ENCODE measurements at regions not wholly inside any gene's neighbourhood (a gene's known extent, or its start where the extent isn't known, plus 50 kb on each side); places are given as distances from the start of the nearest gene placed in this dataset.

DNA sequence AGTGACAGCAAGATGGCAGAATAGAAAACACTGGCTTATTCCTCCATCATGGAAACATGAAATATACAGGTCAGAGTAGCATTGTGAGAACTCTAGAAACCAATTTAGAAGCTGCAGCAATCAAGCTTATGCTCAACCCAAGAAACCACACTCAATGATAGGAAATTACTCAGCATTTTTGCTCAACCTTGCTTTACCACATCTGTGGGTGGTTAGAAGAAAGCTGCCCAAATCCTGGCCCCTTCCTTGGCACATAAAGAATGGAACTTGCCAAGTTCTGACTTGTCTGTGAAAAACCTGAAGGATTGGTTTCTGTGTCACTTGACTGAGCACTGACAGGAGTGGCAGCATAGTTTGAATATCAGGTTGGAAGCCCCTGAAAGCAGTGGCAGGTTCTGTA lies 108.0 kb upstream of the MOCS1 start:
- intact Hi-C loops (cut with DNase I; ENCODE audit: low total_unique reads), result no loop called here
- no peak for TF ChIP-seq POLR2A (IDR thresholded peaks at IDR 0.05)
- no peak for TF ChIP-seq CTCF (IDR thresholded peaks at IDR 0.05)
- H3K4me3 ChIP-seq (ENCODE audit: low read depth, poor library complexity, severe bottlenecking), result no peak overlapping the region
- no peak for DNase-seq (ENCODE audit: low spot score in 2 of 2)

DNA sequence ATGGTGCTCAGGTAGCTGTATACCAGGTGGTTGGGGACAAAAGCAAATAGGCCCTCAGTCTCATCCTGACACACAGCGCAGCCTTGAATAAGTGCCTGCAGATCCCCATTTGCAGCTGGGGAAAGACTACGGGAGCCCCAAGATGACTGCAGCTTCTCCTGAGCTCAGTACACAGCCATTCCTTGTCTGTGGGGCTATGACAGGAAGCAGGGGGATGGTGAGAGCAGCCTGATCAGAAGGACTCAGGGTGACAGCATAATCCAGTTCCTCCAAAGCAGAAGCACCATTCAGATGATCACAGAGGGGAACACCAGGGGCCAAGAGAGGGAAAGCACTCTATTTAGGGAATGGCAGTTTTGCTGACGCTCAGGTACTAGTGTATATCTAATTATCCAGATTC lies 104.8 kb upstream of the MOCS1 start:
- intact Hi-C loops (cut with DNase I; ENCODE audit: low total_unique reads), result no loop called here
- 81 to 85% methylated on average over 3 of the region's 3 CpGs for WGBS, 2 donors
- TF ChIP-seq CTCF (IDR thresholded peaks at IDR 0.05) (no peak), POLR2A (IDR thresholded peaks at IDR 0.05) (no peak)
- DNase-seq (ENCODE audit: low spot score in 2 of 2), result no peak
- no peak overlapping the region for H3K4me3 ChIP-seq (ENCODE audit: low read depth, poor library complexity, severe bottlenecking)

- TF ChIP-seq CTCF (IDR thresholded peaks at IDR 0.05) (no peak), POLR2A (IDR thresholded peaks at IDR 0.05) (no peak)
- H3K4me3 ChIP-seq (ENCODE audit: low read depth, poor library complexity, severe bottlenecking), result no peak overlapping the region
- intact Hi-C loops (cut with DNase I; ENCODE audit: low total_unique reads), result no loop called here
- no peak for DNase-seq (ENCODE audit: low spot score in 2 of 2)
Observed at GRCh38 chr6:40038626-40039025, 104.4 kb upstream of the MOCS1 start.

- TF ChIP-seq CTCF (IDR thresholded peaks at IDR 0.05) (no peak), POLR2A (IDR thresholded peaks at IDR 0.05) (no peak)
- intact Hi-C loops (cut with DNase I; ENCODE audit: low total_unique reads), result no loop called here
- no peak for DNase-seq (ENCODE audit: low spot score in 2 of 2)
- no peak overlapping the region for H3K4me3 ChIP-seq (ENCODE audit: low read depth, poor library complexity, severe bottlenecking)
Observed at GRCh38 chr6:40037271-40037670, 103.0 kb upstream of the MOCS1 start.

DNA sequence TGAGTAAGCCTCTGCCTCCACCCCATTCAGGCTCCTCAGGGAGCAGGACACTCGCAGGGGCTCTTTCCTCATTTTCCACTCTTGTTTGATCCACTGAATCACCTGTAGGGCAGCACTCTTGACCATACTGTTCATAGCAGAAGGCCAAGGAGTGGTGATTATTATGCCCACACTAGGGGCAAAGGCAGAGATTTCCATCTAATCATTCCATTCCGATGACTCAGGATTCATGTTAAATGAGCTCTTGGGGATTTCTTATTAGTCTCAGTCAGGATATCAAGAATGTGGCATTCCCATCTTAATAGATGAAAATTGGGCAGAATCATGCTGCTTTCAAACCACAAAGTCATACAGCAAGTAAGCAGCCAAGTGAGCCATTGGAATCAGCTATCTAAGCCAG lies 101.9 kb upstream of the MOCS1 start:
- 79 to 83% methylated on average over 2 of the region's 2 CpGs for WGBS, 2 donors
- DNase-seq (ENCODE audit: low spot score in 2 of 2), result no peak
- no peak overlapping the region for H3K4me3 ChIP-seq (ENCODE audit: low read depth, poor library complexity, severe bottlenecking)
- intact Hi-C loops (cut with DNase I; ENCODE audit: low total_unique reads), result no loop called here
- TF ChIP-seq POLR2A (IDR thresholded peaks at IDR 0.05) (no peak), CTCF (IDR thresholded peaks at IDR 0.05) (no peak)

DNA sequence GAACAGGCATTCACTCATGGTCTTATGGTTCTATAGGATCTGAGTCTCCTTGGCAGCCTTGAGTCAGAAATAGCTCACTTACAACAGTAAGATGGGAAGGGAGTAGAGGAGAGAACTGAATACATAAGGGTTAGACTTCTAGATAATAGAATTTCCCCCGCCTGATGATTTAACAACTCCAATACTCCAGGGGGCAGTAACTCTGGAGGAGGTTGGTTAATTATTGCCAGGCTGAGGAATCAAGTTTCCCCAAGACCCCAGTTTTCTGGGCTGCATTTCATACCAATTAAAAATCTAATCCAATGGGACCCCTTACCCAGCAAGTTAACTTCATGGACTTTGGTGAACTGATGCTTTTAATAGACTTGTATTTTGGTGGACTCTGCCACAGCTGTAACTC lies 94.2 kb upstream of the MOCS1 start:
- whole genome bisulfite sequencing, 2 donors, result 89 to 92% methylated on average over 1 of the region's 1 CpG
- H3K4me3 ChIP-seq (ENCODE audit: low read depth, poor library complexity, severe bottlenecking), result no peak overlapping the region
- DNase-seq (ENCODE audit: low spot score in 2 of 2), result no peak
- intact Hi-C loops (cut with DNase I; ENCODE audit: low total_unique reads), result no loop called here
- TF ChIP-seq CTCF (IDR thresholded peaks at IDR 0.05) (no peak), POLR2A (IDR thresholded peaks at IDR 0.05) (no peak)

Data from lower leg skin (tissue), 4 donors.